K562 (cell line): ENCODE measurements at regions not wholly inside any gene's neighbourhood (a gene's known extent, or its start where the extent isn't known, plus 50 kb on each side); places are given as distances from the start of the nearest gene placed in this dataset.

Source experiments
- ATAC-seq: fragments of 200-7000 bp; cut with Tn5 transposase; 3 replicates; pipeline ENCODE4 v1.9.1; 2020; ENCODE audit warnings: moderate library complexity
- BruUV-seq: library from RNA; stranded (reverse); fragments of 400-500 nt; replicated peaks from 2 replicates; lab custom pipeline; 2021; lab: Mats Ljungman, UMichigan
- CTCF ChIA-PET: fragments of 300-600 bp; formaldehyde crosslinking; extraction: SDS; loops from one replicate; lab custom pipeline; 2021; ENCODE audit warnings: low intra/inter-chr PET ratio; lab: Yijun Ruan, JAX
- POLR2A ChIA-PET: fragments of 300-600, 350-650 bp; sonication (Branson Sonifier 250); formaldehyde crosslinking; extraction: SDS; loops from one replicate; lab custom pipeline; 2021; ENCODE audit warnings: antibody characterized with exemption, inconsistent platforms; lab: Yijun Ruan, JAX
- DNase-seq, 4 experiments: peaks; one replicate each; pipeline versions ENCODE4 v3.0.0 to v3.0.0-alpha.2; 2011 to 2018; ENCODE audit warnings: low spot score in 3 of 4, mixed read lengths in 3 of 4; ENCODE audit errors: extremely low read depth in 1 of 4
- FAIRE-seq: peaks from 2 replicates; lab custom pipeline; 2011; peaks lifted over from hg19 to GRCh38; lab: Jason Lieb, UNC
- H2AFZ ChIP-seq: 2 replicates; pipeline ENCODE4 v1.6.0; 2011; ENCODE audit warnings: low read depth, low read length, control low read depth, inconsistent platforms
- H3K27ac ChIP-seq: fragments of 200-600 bp; 3 replicates; pipeline ENCODE4 v1.8.0; 2011; ENCODE audit warnings: low read depth, mild to moderate bottlenecking, control low read depth, inconsistent platforms, low read length, moderate library complexity, mixed read lengths; ENCODE audit errors: extremely low read depth
- H3K27me3 ChIP-seq, 2 experiments: fragments of 300-600 bp in 1 of 2; 2 replicates in 1 of 2; 3 replicates in 1 of 2; pipeline versions ENCODE4 v1.6.0 to v1.8.0; 2011; ENCODE audit warnings: inconsistent platforms in 2 of 2, low read length in 2 of 2, mild to moderate bottlenecking in 1 of 2, mixed read lengths in 1 of 2, moderate library complexity in 1 of 2; ENCODE audit not compliant: control insufficient read depth in 2 of 2, insufficient read depth in 2 of 2
- H3K36me3 ChIP-seq: fragments of 300-600 bp; 3 replicates; pipeline ENCODE4 v1.8.0; 2011; ENCODE audit warnings: mild to moderate bottlenecking, low read length, inconsistent platforms; ENCODE audit not compliant: control insufficient read depth, insufficient read depth
- H3K4me1 ChIP-seq, 2 experiments: fragments of 200-600 bp in 1 of 2; replicated peaks in 1 of 2; 2 replicates in 1 of 2; 3 replicates in 1 of 2; pipeline versions ENCODE4 v1.5.1 to v1.8.0; 2011; ENCODE audit warnings: inconsistent platforms in 2 of 2, low read length in 2 of 2, mild to moderate bottlenecking in 1 of 2, mixed read lengths in 1 of 2, moderate library complexity in 1 of 2; ENCODE audit not compliant: control insufficient read depth in 2 of 2, insufficient read depth in 2 of 2
- H3K4me2 ChIP-seq: 2 replicates; pipeline ENCODE4 v1.6.1; 2011; ENCODE audit warnings: low read length, control low read depth, inconsistent platforms, mixed read lengths; ENCODE audit not compliant: insufficient read depth
- H3K4me3 ChIP-seq: fragments of 200-600 bp; sonication (generic), shearing (Covaris generic); 2 replicates; pipeline ENCODE4 v1.5.1; 2016; ENCODE audit warnings: control low read depth, inconsistent platforms
- H3K79me2 ChIP-seq: fragments of 200-600 bp; 3 replicates; pipeline ENCODE4 v1.8.0; 2011; ENCODE audit warnings: low read length, inconsistent platforms; ENCODE audit not compliant: control insufficient read depth, insufficient read depth
- H3K9ac ChIP-seq, 2 experiments: 2 replicates each; pipeline versions ENCODE4 v1.6.0 to v1.6.1; 2011; ENCODE audit warnings: low read depth in 2 of 2, low read length in 2 of 2, control low read depth in 1 of 2, inconsistent platforms in 1 of 2, mild to moderate bottlenecking in 1 of 2, mixed read lengths in 1 of 2; ENCODE audit not compliant: insufficient read depth in 1 of 2
- H3K9me1 ChIP-seq: one replicate; pipeline ENCODE4 v1.6.0; 2011; ENCODE audit warnings: inconsistent platforms, mild to moderate bottlenecking, low read length, moderate library complexity; ENCODE audit not compliant: control insufficient read depth, insufficient read depth
- H3K9me3 ChIP-seq: replicated peaks from 2 replicates; pipeline ENCODE4 v1.5.1; 2011; ENCODE audit warnings: low read depth, low read length, inconsistent platforms; ENCODE audit not compliant: control insufficient read depth, insufficient read depth
- H4K20me1 ChIP-seq: replicated peaks from 2 replicates; pipeline ENCODE4 v1.6.1; 2011; ENCODE audit warnings: low read length, inconsistent platforms, mixed read lengths; ENCODE audit not compliant: control insufficient read depth, insufficient read depth
- MGA ChIP-seq: fragments of 450-650 bp; IDR thresholded peaks from 2 replicates; pipeline ENCODE4 v1.6.1; 2016; ENCODE audit warnings: mild to moderate bottlenecking, moderate library complexity
- NFRKB ChIP-seq: fragments of 450-650 bp; IDR thresholded peaks from 2 replicates; pipeline ENCODE4 v1.6.1; 2016; ENCODE audit warnings: low read depth
- RBM39 ChIP-seq: fragments of 200-400 bp; formaldehyde crosslinking; optimal IDR thresholded peaks from 2 replicates; pipeline ENCODE3; 2018; ENCODE audit warnings: low read depth, low read length
- ZNF609 ChIP-seq: sonication (generic); formaldehyde crosslinking; IDR thresholded peaks from 2 replicates; pipeline ENCODE4 v1.8.1; 2023; ENCODE audit warnings: missing genetic modification reagents, mild to moderate bottlenecking, borderline replicate concordance
- ZNF764 ChIP-seq: fragments of 250-450 bp; sonication (Bioruptor Pico); IDR thresholded peaks from 2 replicates; pipeline ENCODE4 v1.4.0; 2020; ENCODE audit warnings: low read depth, mild to moderate bottlenecking, moderate library complexity
- WGBS: fragments of 100-300 bp; shearing (Covaris generic); methylation state at CpG from one replicate; pipeline ENCODE4 v1.1.6; 2016; ENCODE audit warnings: low coverage, mixed read lengths; ENCODE audit not compliant: insufficient coverage; ENCODE audit errors: missing lambda C conversion rate; 5-methylcytosine and 5-hydroxymethylcytosine counted together
- in situ Hi-C: fragments of 300-500 bp; cut with MboI; formaldehyde crosslinking; loops from 4 replicates; pipeline ENCODE4 v1.15.0; 2018; ENCODE audit warnings: inconsistent platforms, mixed read lengths
- intact Hi-C: fragments of 100-400 bp; cut with micrococcal nuclease; formaldehyde crosslinking; loops from 2 replicates; pipeline ENCODE4 v1.14.2; 2022
- TF ChIP-seq, protein P1 (sequence below): sonication (generic); formaldehyde crosslinking; IDR thresholded peaks from 2 replicates; pipeline ENCODE4 v1.9.0; 2022; ENCODE audit warnings: mild to moderate bottlenecking, missing genetic modification reagents

DNA sequence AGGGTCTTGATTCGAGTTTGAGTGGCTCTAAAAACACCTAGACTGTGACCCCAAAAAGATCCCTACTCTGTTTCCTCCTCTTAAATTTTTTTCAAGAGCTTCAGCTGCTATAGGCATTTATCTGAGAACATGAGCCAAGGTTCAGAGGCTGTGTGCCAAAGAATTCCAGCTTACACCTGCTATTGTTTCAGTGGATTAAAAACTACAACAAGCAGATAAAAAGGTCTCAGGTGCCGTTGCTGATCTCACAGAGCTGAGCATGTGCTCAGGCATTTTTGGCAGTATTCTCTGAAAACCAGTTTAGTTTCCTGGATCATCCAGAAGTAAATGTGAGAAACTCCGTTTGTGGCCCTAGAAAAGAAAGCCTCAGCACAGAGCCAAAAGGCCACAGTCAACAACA lies 349.2 kb downstream of the DEPDC1B start:
- TF ChIP-seq, protein P1, sequence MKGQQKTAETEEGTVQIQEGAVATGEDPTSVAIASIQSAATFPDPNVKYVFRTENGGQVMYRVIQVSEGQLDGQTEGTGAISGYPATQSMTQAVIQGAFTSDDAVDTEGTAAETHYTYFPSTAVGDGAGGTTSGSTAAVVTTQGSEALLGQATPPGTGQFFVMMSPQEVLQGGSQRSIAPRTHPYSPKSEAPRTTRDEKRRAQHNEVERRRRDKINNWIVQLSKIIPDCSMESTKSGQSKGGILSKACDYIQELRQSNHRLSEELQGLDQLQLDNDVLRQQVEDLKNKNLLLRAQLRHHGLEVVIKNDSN (CRISPR knock-in tag): no peak
- TF ChIP-seq RBM39 (no peak), NFRKB (no peak), ZNF609 (CRISPR knock-in tag) (no peak), MGA (no peak), ZNF764 (CRISPR knock-in tag) (no peak)
- TF ChIP-seq, all 486 proteins: peak for 0
- H3K4me2 ChIP-seq: no peak overlapping the region
- DNase-seq (no peak), ATAC-seq (no peak), FAIRE-seq (no peak)
- no peaks in the 10 kb centered on the region for H3K36me3 ChIP-seq
- no peaks in the 10 kb centered on the region for H3K9me1 ChIP-seq
- ChIA-PET CTCF (no interaction called here), POLR2A (interaction anchor here (0.6 kb wide), 1 partner anchor 392 kb away, joined by 3 read pairs; no protein-coding TSS in a partner anchor)
- H3K79me2 ChIP-seq: no peaks in the 10 kb centered on the region
- no peaks in the 10 kb centered on the region for H3K9me3 ChIP-seq
- H3K9ac ChIP-seq: no peak overlapping the region
- H4K20me1 ChIP-seq: no peaks in the 10 kb centered on the region
- no peak overlapping the region for H3K27ac ChIP-seq
- 0% methylated on average over 3 of the region's 3 CpGs for WGBS
- no peaks in the 10 kb centered on the region for H3K27me3 ChIP-seq
- no peak overlapping the region for H2AFZ ChIP-seq
- in situ Hi-C loops: no loop called here
- intact Hi-C loops: no loop called here
- BruUV-seq: no TSS peak
- H3K4me1 ChIP-seq: no peaks in the 10 kb centered on the region
- H3K4me3 ChIP-seq: no peak overlapping the region
